Panc1 (cell line): ENCODE measurements at regions not wholly inside any gene's neighbourhood (a gene's known extent, or its start where the extent isn't known, plus 50 kb on each side); places are given as distances from the start of the nearest gene placed in this dataset.

Source experiments
- ATAC-seq: fragments of 200-7000 bp; cut with Tn5 transposase; 2 replicates; pipeline ENCODE4 v1.9.1; 2020; ENCODE audit warnings: mild to moderate bottlenecking, moderate library complexity
- BruUV-seq: library from RNA; stranded (reverse); fragments of 400-500 nt; replicated peaks from 2 replicates; lab custom pipeline; 2021; lab: Mats Ljungman, UMichigan
- CTCF ChIA-PET: fragments of 300-600 bp; sonication (Branson Sonifier 250); formaldehyde crosslinking; loops from one replicate; lab custom pipeline; 2022; ENCODE audit warnings: antibody characterized with exemption; lab: Charles Lee
- POLR2A ChIA-PET: fragments of 300-600 bp; sonication (Branson Sonifier 250); formaldehyde crosslinking; loops from one replicate; lab custom pipeline; 2022; ENCODE audit warnings: antibody characterized with exemption; lab: Charles Lee
- DNase-seq: peaks from one replicate; pipeline ENCODE4 v3.0.0-alpha.2; 2010; ENCODE audit warnings: low read depth, low spot score
- H3K27ac ChIP-seq: 2 replicates; pipeline ENCODE4 v1.5.1; 2011; ENCODE audit warnings: mild to moderate bottlenecking, low read length, inconsistent platforms
- H3K27me3 ChIP-seq: fragments of 200-500 bp; sonication (Bioruptor generic); 2 replicates; pipeline ENCODE4 v1.6.0; 2014; ENCODE audit warnings: low read length, inconsistent platforms; ENCODE audit not compliant: control insufficient read depth, insufficient read depth
- H3K36me3 ChIP-seq: fragments of 200-500 bp; sonication (Bioruptor generic); 2 replicates; pipeline ENCODE4 v1.5.1; 2014; ENCODE audit warnings: inconsistent platforms, mild to moderate bottlenecking, low read length, moderate library complexity; ENCODE audit not compliant: control insufficient read depth, insufficient read depth
- H3K4me1 ChIP-seq: 2 replicates; pipeline ENCODE4 v1.5.1; 2011; ENCODE audit warnings: inconsistent platforms, mild to moderate bottlenecking, low read length, moderate library complexity; ENCODE audit not compliant: control insufficient read depth, insufficient read depth
- H3K4me3 ChIP-seq, 2 experiments: 2 replicates each; pipeline ENCODE4 v1.5.1; 2011 to 2012; ENCODE audit warnings: low read depth in 2 of 2, low read length in 2 of 2, mild to moderate bottlenecking in 2 of 2, inconsistent platforms in 1 of 2, moderate library complexity in 1 of 2
- H3K9me3 ChIP-seq: fragments of 200-500 bp; sonication (Bioruptor generic); 2 replicates; pipeline ENCODE4 v1.5.1; 2014; ENCODE audit warnings: low read depth, mild to moderate bottlenecking, inconsistent platforms, low read length, moderate library complexity; ENCODE audit not compliant: control insufficient read depth, insufficient read depth
- CTCF ChIP-seq: fragments of 450-650 bp; IDR thresholded peaks from 2 replicates; pipeline ENCODE4 v1.5.1; 2017; ENCODE audit warnings: mild to moderate bottlenecking
- POLR2AphosphoS5 ChIP-seq: IDR thresholded peaks from 2 replicates; pipeline ENCODE4 v1.6.1; 2012; ENCODE audit warnings: mild to moderate bottlenecking, low read depth, low read length, moderate library complexity
- REST ChIP-seq, 2 experiments: IDR thresholded peaks; 2 replicates each; pipeline ENCODE4 v1.6.1; 2011 to 2012; ENCODE audit warnings: low read depth in 2 of 2, control low read depth in 1 of 2, low read length in 1 of 2, mild to moderate bottlenecking in 1 of 2, moderate library complexity in 1 of 2; ENCODE audit not compliant: insufficient read depth in 1 of 2
- SIN3A ChIP-seq: IDR thresholded peaks from 2 replicates; pipeline ENCODE4 v1.6.1; 2012; ENCODE audit warnings: low read depth, mild to moderate bottlenecking, low read length, moderate library complexity, borderline replicate concordance; ENCODE audit not compliant: insufficient read depth
- TCF7L2 ChIP-seq: IDR thresholded peaks from 2 replicates; pipeline ENCODE4 v1.6.1; 2011; ENCODE audit warnings: mild to moderate bottlenecking, low read depth, low read length, inconsistent platforms
- in situ Hi-C: cut with HindIII; loops from 2 replicates; pipeline ENCODE4 v1.10.0; 2016; ENCODE audit warnings: low sequenced_read_pairs, low pct_unique_long_range_greater_than_20kb
- intact Hi-C: fragments of 100-400 bp; cut with micrococcal nuclease; formaldehyde crosslinking; loops from one replicate; pipeline ENCODE4 v1.10.0; 2022; ENCODE audit not compliant: unreplicated experiment

- in situ Hi-C loops (no loop called here), intact Hi-C loops (no loop called here)
- ATAC-seq (peak; percentile 78), DNase-seq (no peak)
- BruUV-seq: no TSS peak
- no peaks in the 10 kb centered on the region; the same call in 1 of the 2 replicates for H3K9me3 ChIP-seq
- H3K27ac ChIP-seq: peak overlapping the region; percentile 81
- H3K4me3 ChIP-seq: no peak overlapping the region
- no peaks in the 10 kb centered on the region for H3K27me3 ChIP-seq
- H3K4me1 ChIP-seq: peaks cover 19% of the 10 kb centered on the region; the same call in 1 of the 2 replicates
- H3K36me3 ChIP-seq: no peaks in the 10 kb centered on the region
- ChIA-PET POLR2A (interaction anchor here (0.5 to 0.7 kb wide), 3 partner anchors 428 to 779 kb away, joined by 3 to 5 read pairs (median 4); no protein-coding TSS in a partner anchor), CTCF (no interaction called here)
- 0 out of 2 replicates have a peak, but pooled peaks have one; percentile 73 for TF ChIP-seq TCF7L2
- no peak for TF ChIP-seq SIN3A
Observed at GRCh38 chr3:177905173-177906125, 630.8 kb upstream of the KCNMB2 start.

GRCh38 chr3:177906126-177906511 is 630.1 kb upstream of the KCNMB2 start:
- ATAC-seq (peak; percentile 63; the same call in 1 of the 2 replicates), DNase-seq (no peak)
- CTCF ChIA-PET: no interaction called here
- Histone ChIP-seq H3K36me3 (no peaks in the 10 kb centered on the region), H3K27me3 (no peaks in the 10 kb centered on the region), H3K9me3 (no peaks in the 10 kb centered on the region), H3K27ac (peak overlapping the region; percentile 81), H3K4me3 (no peak overlapping the region), H3K4me1 (peaks cover 19% of the 10 kb centered on the region; the same call in 1 of the 2 replicates)
- no TSS peak for BruUV-seq
- no peak for TF ChIP-seq POLR2AphosphoS5
- TF ChIP-seq REST (IDR thresholded peaks at IDR 0.05; ENCODE audit: insufficient read depth in 1 of 2, low read depth in 2 of 2, low read length in 1 of 2): no peak
- TF ChIP-seq SIN3A: no peak
- no peak for TF ChIP-seq CTCF
- TF ChIP-seq TCF7L2: no peak
- intact Hi-C loops (no loop called here), in situ Hi-C loops (no loop called here)
- POLR2A ChIA-PET: interaction anchor here (0.5 to 0.7 kb wide), 3 partner anchors 428 to 780 kb away, joined by 3 to 5 read pairs (median 4); no protein-coding TSS in a partner anchor
